HFFc6 (cell line): ENCODE measurements at regions not wholly inside any gene's neighbourhood (a gene's known extent, or its start where the extent isn't known, plus 50 kb on each side); places are given as distances from the start of the nearest gene placed in this dataset.

Experiments
- DNase-seq: peaks from one replicate; pipeline ENCODE4 v3.0.0-alpha.2; 2018
- H3K27ac Mint-ChIP-seq: 2 replicates; pipeline ENCODE4 v1.8.0; 2020; ENCODE audit warnings: mild to moderate bottlenecking, mixed read lengths
- H3K27me3 Mint-ChIP-seq: 2 replicates; pipeline ENCODE4 v1.8.0; 2021; ENCODE audit warnings: mild to moderate bottlenecking, moderate library complexity, mixed read lengths; ENCODE audit not compliant: insufficient read depth
- H3K36me3 Mint-ChIP-seq: 2 replicates; pipeline ENCODE4 v1.8.0; 2021; ENCODE audit warnings: low read depth, mixed read lengths
- H3K4me1 Mint-ChIP-seq: 2 replicates; pipeline ENCODE4 v1.8.0; 2020; ENCODE audit warnings: low read depth, mixed read lengths
- H3K4me3 Mint-ChIP-seq: 2 replicates; pipeline ENCODE4 v1.8.0; 2020; ENCODE audit warnings: mild to moderate bottlenecking, moderate library complexity, mixed read lengths
- H3K9me3 Mint-ChIP-seq: 2 replicates; pipeline ENCODE4 v1.8.0; 2020; ENCODE audit warnings: mild to moderate bottlenecking, mixed read lengths
- TF ChIP-seq, protein P1 (sequence below): fragments of 200-600 bp; sonication (generic); IDR thresholded peaks from 2 replicates; pipeline ENCODE4 v1.5.0; 2021; ENCODE audit warnings: antibody characterized with exemption, mild to moderate bottlenecking

GRCh38 chr13:74765955-74766354 lies 631.8 kb upstream of the KLF12 start:
- H3K36me3 Mint-ChIP-seq: no peaks in the 10 kb centered on the region
- no peak for DNase-seq

GRCh38 chr13:74761801-74762757 lies 627.9 kb upstream of the KLF12 start:
- Mint-ChIP-seq H3K27ac (no peak overlapping the region; the same call in 1 of the 2 replicates), H3K36me3 (no peaks in the 10 kb centered on the region), H3K27me3 (peaks cover 2% of the 10 kb centered on the region; the same call in 1 of the 2 replicates), H3K9me3 (no peaks in the 10 kb centered on the region), H3K4me3 (no peak overlapping the region), H3K4me1 (peaks cover 15% of the 10 kb centered on the region)
- TF ChIP-seq, protein P1, sequence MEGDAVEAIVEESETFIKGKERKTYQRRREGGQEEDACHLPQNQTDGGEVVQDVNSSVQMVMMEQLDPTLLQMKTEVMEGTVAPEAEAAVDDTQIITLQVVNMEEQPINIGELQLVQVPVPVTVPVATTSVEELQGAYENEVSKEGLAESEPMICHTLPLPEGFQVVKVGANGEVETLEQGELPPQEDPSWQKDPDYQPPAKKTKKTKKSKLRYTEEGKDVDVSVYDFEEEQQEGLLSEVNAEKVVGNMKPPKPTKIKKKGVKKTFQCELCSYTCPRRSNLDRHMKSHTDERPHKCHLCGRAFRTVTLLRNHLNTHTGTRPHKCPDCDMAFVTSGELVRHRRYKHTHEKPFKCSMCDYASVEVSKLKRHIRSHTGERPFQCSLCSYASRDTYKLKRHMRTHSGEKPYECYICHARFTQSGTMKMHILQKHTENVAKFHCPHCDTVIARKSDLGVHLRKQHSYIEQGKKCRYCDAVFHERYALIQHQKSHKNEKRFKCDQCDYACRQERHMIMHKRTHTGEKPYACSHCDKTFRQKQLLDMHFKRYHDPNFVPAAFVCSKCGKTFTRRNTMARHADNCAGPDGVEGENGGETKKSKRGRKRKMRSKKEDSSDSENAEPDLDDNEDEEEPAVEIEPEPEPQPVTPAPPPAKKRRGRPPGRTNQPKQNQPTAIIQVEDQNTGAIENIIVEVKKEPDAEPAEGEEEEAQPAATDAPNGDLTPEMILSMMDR: no peak
- no peak for DNase-seq

More at GRCh38 chr13:74765955-74766354, 631.8 kb upstream of the KLF12 start:
- H3K4me3 Mint-ChIP-seq: no peak overlapping the region
- TF ChIP-seq, protein P1: no peak
- no peaks in the 10 kb centered on the region; the same call in 1 of the 2 replicates for H3K27me3 Mint-ChIP-seq
- H3K27ac Mint-ChIP-seq: no peak overlapping the region
- no peaks in the 10 kb centered on the region for H3K9me3 Mint-ChIP-seq
- peaks cover 45% of the 10 kb centered on the region for H3K4me1 Mint-ChIP-seq

DNA sequence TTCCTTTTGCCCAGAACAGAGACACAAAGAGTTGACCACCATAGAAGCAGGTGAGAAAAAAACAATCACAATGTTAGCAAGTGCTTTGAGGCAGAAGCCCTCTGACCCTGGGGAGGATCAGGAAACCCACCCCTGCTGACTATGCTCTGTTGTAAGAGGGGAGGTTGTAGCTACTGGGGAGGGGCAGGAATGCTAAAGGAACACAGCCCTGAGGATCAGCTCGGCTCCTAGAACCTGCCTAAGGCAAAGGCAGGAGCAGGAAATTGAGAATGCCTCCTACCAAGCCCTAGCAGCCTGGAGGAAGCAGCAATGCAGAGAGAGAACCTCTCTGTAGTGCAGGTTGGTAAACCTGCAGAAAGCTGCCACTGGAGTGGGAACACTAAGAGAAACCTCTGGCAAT lies 624.0 kb upstream of the KLF12 start:
- H3K27ac Mint-ChIP-seq: no peak overlapping the region
- no peaks in the 10 kb centered on the region for H3K36me3 Mint-ChIP-seq
- H3K27me3 Mint-ChIP-seq: peaks cover 2% of the 10 kb centered on the region; the same call in 1 of the 2 replicates
- no peak for DNase-seq
- H3K9me3 Mint-ChIP-seq: no peaks in the 10 kb centered on the region
- H3K4me3 Mint-ChIP-seq: no peak overlapping the region
- TF ChIP-seq, protein P1: no peak
- H3K4me1 Mint-ChIP-seq: peaks cover 10% of the 10 kb centered on the region

- Mint-ChIP-seq H3K27ac (no peak overlapping the region), H3K4me3 (no peak overlapping the region), H3K4me1 (no peaks in the 10 kb centered on the region), H3K36me3 (no peaks in the 10 kb centered on the region), H3K9me3 (no peaks in the 10 kb centered on the region), H3K27me3 (peaks cover 2% of the 10 kb centered on the region)
- TF ChIP-seq, protein P1: no peak
- no peak for DNase-seq
These were observed 620.9 kb upstream of the KLF12 start for GRCh38 chr13:74755065-74755464.

GRCh38 chr13:74751739-74752138 lies 617.5 kb upstream of the KLF12 start:
- Mint-ChIP-seq H3K36me3 (no peaks in the 10 kb centered on the region), H3K27me3 (peaks cover 6% of the 10 kb centered on the region), H3K9me3 (no peaks in the 10 kb centered on the region), H3K4me1 (no peaks in the 10 kb centered on the region), H3K4me3 (no peak overlapping the region), H3K27ac (no peak overlapping the region)
- no peak for DNase-seq
- TF ChIP-seq, protein P1: no peak
